Coronary artery (tissue), 2 donors: ENCODE measurements at regions not wholly inside any gene's neighbourhood (a gene's known extent, or its start where the extent isn't known, plus 50 kb on each side); places are given as distances from the start of the nearest gene placed in this dataset.

Experiments used
- DNase-seq: peaks from one replicate; pipeline ENCODE4 v3.0.0-alpha.2; 2017; ENCODE audit warnings: low spot score
- H3K27ac ChIP-seq, 2 donors: fragments of 200-600 bp; sonication (generic); one replicate each; pipeline ENCODE4 v1.5.1; 2016 to 2019
- H3K4me3 ChIP-seq: fragments of 200-600 bp; sonication (generic); 2 replicates; pipeline ENCODE4 v1.5.1; 2016; ENCODE audit warnings: mild to moderate bottlenecking, moderate library complexity
- CTCF ChIP-seq: fragments of 200-600 bp; sonication (generic); IDR thresholded peaks from one replicate; pipeline ENCODE4 v1.5.1; 2019; ENCODE audit warnings: antibody characterized with exemption

- H3K4me3 ChIP-seq = peak overlapping the region; percentile 2
- DNase-seq = no peak
- H3K27ac ChIP-seq = no peak overlapping the region
- no peak for TF ChIP-seq CTCF
Measured at GRCh38 chr3:150308481-150309256, 99.4 kb upstream of the TSC22D2 start.

GRCh38 chr3:150308037-150308319 lies 100.1 kb upstream of the TSC22D2 start:
- H3K4me3 ChIP-seq = no peak overlapping the region
- H3K27ac ChIP-seq = no peak overlapping the region
- no peak for TF ChIP-seq CTCF
- DNase-seq = no peak

GRCh38 chr3:150307311-150308036 lies 100.6 kb upstream of the TSC22D2 start:
- DNase-seq = no peak
- no peak for TF ChIP-seq CTCF
- no peak overlapping the region for H3K4me3 ChIP-seq
- H3K27ac ChIP-seq = no peak overlapping the region

GRCh38 chr3:150306906-150307305 lies 101.2 kb upstream of the TSC22D2 start:
- no peak overlapping the region for H3K4me3 ChIP-seq
- no peak overlapping the region for H3K27ac ChIP-seq
- TF ChIP-seq CTCF = no peak
- DNase-seq = no peak

GRCh38 chr3:150306083-150306482 lies 102.0 kb upstream of the TSC22D2 start:
- TF ChIP-seq CTCF = no peak
- no peak for DNase-seq

GRCh38 chr3:150303768-150304167 lies 104.3 kb upstream of the TSC22D2 start:
- Histone ChIP-seq H3K4me3 (no peak overlapping the region), H3K27ac (no peak overlapping the region)
- no peak for DNase-seq
- TF ChIP-seq CTCF = no peak

More at GRCh38 chr3:150306083-150306482, 102.0 kb upstream of the TSC22D2 start:
- H3K4me3 ChIP-seq = no peak overlapping the region
- H3K27ac ChIP-seq = no peak overlapping the region

- Histone ChIP-seq H3K27ac (no peak overlapping the region), H3K4me3 (no peak overlapping the region)
- DNase-seq = no peak
- no peak for TF ChIP-seq CTCF
Measured at GRCh38 chr3:150302246-150302645, 105.9 kb upstream of the TSC22D2 start.
